GM12891 (cell line): ENCODE measurements at regions not wholly inside any gene's neighbourhood (a gene's known extent, or its start where the extent isn't known, plus 50 kb on each side); places are given as distances from the start of the nearest gene placed in this dataset.

Source experiments
- POLR2A ChIP-seq: IDR thresholded peaks from 2 replicates; pipeline ENCODE4 v1.6.1; 2011; ENCODE audit warnings: low read depth, low read length, control low read depth
- POLR2AphosphoS5 ChIP-seq: IDR thresholded peaks from 2 replicates; pipeline ENCODE4 v1.6.1; 2011; ENCODE audit warnings: low read depth, low read length, control low read depth
- TAF1 ChIP-seq: IDR thresholded peaks from 2 replicates; pipeline ENCODE4 v1.6.1; 2011; ENCODE audit warnings: low read depth, low read length, control low read depth

GRCh38 chr3:30260762-30261161 lies 345.6 kb upstream of the TGFBR2 start:
- TF ChIP-seq TAF1: no peak
- no peak for TF ChIP-seq POLR2AphosphoS5
- TF ChIP-seq POLR2A: no peak
